K562 (cell line): ENCODE measurements at regions not wholly inside any gene's neighbourhood (a gene's known extent, or its start where the extent isn't known, plus 50 kb on each side); places are given as distances from the start of the nearest gene placed in this dataset.

Source experiments
- ATAC-seq: fragments of 200-7000 bp; cut with Tn5 transposase; 3 replicates; pipeline ENCODE4 v1.9.1; 2020; ENCODE audit warnings: moderate library complexity
- BruUV-seq: library from RNA; stranded (reverse); fragments of 400-500 nt; replicated peaks from 2 replicates; lab custom pipeline; 2021; lab: Mats Ljungman, UMichigan
- CTCF ChIA-PET: fragments of 300-600 bp; formaldehyde crosslinking; extraction: SDS; loops from one replicate; lab custom pipeline; 2021; ENCODE audit warnings: low intra/inter-chr PET ratio; lab: Yijun Ruan, JAX
- POLR2A ChIA-PET: fragments of 300-600, 350-650 bp; sonication (Branson Sonifier 250); formaldehyde crosslinking; extraction: SDS; loops from one replicate; lab custom pipeline; 2021; ENCODE audit warnings: antibody characterized with exemption, inconsistent platforms; lab: Yijun Ruan, JAX
- DNase-seq, 4 experiments: peaks; one replicate each; pipeline versions ENCODE4 v3.0.0 to v3.0.0-alpha.2; 2011 to 2018; ENCODE audit warnings: low spot score in 3 of 4, mixed read lengths in 3 of 4; ENCODE audit errors: extremely low read depth in 1 of 4
- FAIRE-seq: peaks from 2 replicates; lab custom pipeline; 2011; peaks lifted over from hg19 to GRCh38; lab: Jason Lieb, UNC
- H2AFZ ChIP-seq: 2 replicates; pipeline ENCODE4 v1.6.0; 2011; ENCODE audit warnings: low read depth, low read length, control low read depth, inconsistent platforms
- H3K27ac ChIP-seq: fragments of 200-600 bp; 3 replicates; pipeline ENCODE4 v1.8.0; 2011; ENCODE audit warnings: low read depth, mild to moderate bottlenecking, control low read depth, inconsistent platforms, low read length, moderate library complexity, mixed read lengths; ENCODE audit errors: extremely low read depth
- H3K27me3 ChIP-seq, 2 experiments: fragments of 300-600 bp in 1 of 2; 2 replicates in 1 of 2; 3 replicates in 1 of 2; pipeline versions ENCODE4 v1.6.0 to v1.8.0; 2011; ENCODE audit warnings: inconsistent platforms in 2 of 2, low read length in 2 of 2, mild to moderate bottlenecking in 1 of 2, mixed read lengths in 1 of 2, moderate library complexity in 1 of 2; ENCODE audit not compliant: control insufficient read depth in 2 of 2, insufficient read depth in 2 of 2
- H3K36me3 ChIP-seq: fragments of 300-600 bp; 3 replicates; pipeline ENCODE4 v1.8.0; 2011; ENCODE audit warnings: mild to moderate bottlenecking, low read length, inconsistent platforms; ENCODE audit not compliant: control insufficient read depth, insufficient read depth
- H3K4me1 ChIP-seq, 2 experiments: fragments of 200-600 bp in 1 of 2; replicated peaks in 1 of 2; 2 replicates in 1 of 2; 3 replicates in 1 of 2; pipeline versions ENCODE4 v1.5.1 to v1.8.0; 2011; ENCODE audit warnings: inconsistent platforms in 2 of 2, low read length in 2 of 2, mild to moderate bottlenecking in 1 of 2, mixed read lengths in 1 of 2, moderate library complexity in 1 of 2; ENCODE audit not compliant: control insufficient read depth in 2 of 2, insufficient read depth in 2 of 2
- H3K4me2 ChIP-seq: 2 replicates; pipeline ENCODE4 v1.6.1; 2011; ENCODE audit warnings: low read length, control low read depth, inconsistent platforms, mixed read lengths; ENCODE audit not compliant: insufficient read depth
- H3K4me3 ChIP-seq: fragments of 200-600 bp; sonication (generic), shearing (Covaris generic); 2 replicates; pipeline ENCODE4 v1.5.1; 2016; ENCODE audit warnings: control low read depth, inconsistent platforms
- H3K79me2 ChIP-seq: fragments of 200-600 bp; 3 replicates; pipeline ENCODE4 v1.8.0; 2011; ENCODE audit warnings: low read length, inconsistent platforms; ENCODE audit not compliant: control insufficient read depth, insufficient read depth
- H3K9ac ChIP-seq, 2 experiments: 2 replicates each; pipeline versions ENCODE4 v1.6.0 to v1.6.1; 2011; ENCODE audit warnings: low read depth in 2 of 2, low read length in 2 of 2, control low read depth in 1 of 2, inconsistent platforms in 1 of 2, mild to moderate bottlenecking in 1 of 2, mixed read lengths in 1 of 2; ENCODE audit not compliant: insufficient read depth in 1 of 2
- H3K9me1 ChIP-seq: one replicate; pipeline ENCODE4 v1.6.0; 2011; ENCODE audit warnings: inconsistent platforms, mild to moderate bottlenecking, low read length, moderate library complexity; ENCODE audit not compliant: control insufficient read depth, insufficient read depth
- H3K9me3 ChIP-seq: replicated peaks from 2 replicates; pipeline ENCODE4 v1.5.1; 2011; ENCODE audit warnings: low read depth, low read length, inconsistent platforms; ENCODE audit not compliant: control insufficient read depth, insufficient read depth
- H4K20me1 ChIP-seq: replicated peaks from 2 replicates; pipeline ENCODE4 v1.6.1; 2011; ENCODE audit warnings: low read length, inconsistent platforms, mixed read lengths; ENCODE audit not compliant: control insufficient read depth, insufficient read depth
- ARNT ChIP-seq, 2 experiments: fragments of 450-650 bp; IDR thresholded peaks; 2 replicates each; pipeline ENCODE4 v1.6.1; 2016; ENCODE audit warnings: mild to moderate bottlenecking in 1 of 2
- CREB1 ChIP-seq, 2 experiments: sonication (generic) in 1 of 2; formaldehyde crosslinking in 1 of 2; IDR thresholded peaks; 2 replicates each; pipeline versions ENCODE4 v1.6.1 to v1.8.0; 2012 to 2022; ENCODE audit warnings: inconsistent platforms in 1 of 2, mild to moderate bottlenecking in 1 of 2, missing genetic modification reagents in 1 of 2, moderate library complexity in 1 of 2
- CREBBP ChIP-seq: IDR thresholded peaks from one replicate; pipeline ENCODE4 v1.6.1; 2012; ENCODE audit warnings: low read depth, mild to moderate bottlenecking, control low read depth, inconsistent platforms, low read length
- DPF2 ChIP-seq: fragments of 450-650 bp; IDR thresholded peaks from 2 replicates; pipeline ENCODE4 v1.6.1; 2016
- EHMT2 ChIP-seq: fragments of 450-650 bp; IDR thresholded peaks from 2 replicates; pipeline ENCODE4 v1.6.1; 2018; ENCODE audit warnings: antibody characterized with exemption
- ELK1 ChIP-seq: sonication (generic); formaldehyde crosslinking; IDR thresholded peaks from 2 replicates; pipeline ENCODE4 v1.8.1; 2022; ENCODE audit warnings: missing genetic modification reagents
- ERF ChIP-seq: fragments of 450-650 bp; formaldehyde crosslinking; IDR thresholded peaks from 2 replicates; pipeline ENCODE4 v1.4.0; 2020; ENCODE audit warnings: mild to moderate bottlenecking, mixed read lengths
- JUN ChIP-seq, 2 experiments: sonication (generic) in 1 of 2; formaldehyde crosslinking in 1 of 2; IDR thresholded peaks; 2 replicates each; pipeline versions ENCODE4 v1.6.1 to v1.8.0; 2012 to 2022; ENCODE audit warnings: borderline replicate concordance in 2 of 2, mild to moderate bottlenecking in 2 of 2, improper control_type of control experiment in 1 of 2, low read depth in 1 of 2, low read length in 1 of 2, missing genetic modification reagents in 1 of 2
- NCOA2 ChIP-seq, 2 experiments: fragments of 450-650 bp; IDR thresholded peaks; 2 replicates each; pipeline ENCODE4 v1.6.1; 2018; ENCODE audit warnings: mild to moderate bottlenecking in 2 of 2, moderate library complexity in 1 of 2; ENCODE audit not compliant: partially characterized antibody in 2 of 2
- NR3C1 ChIP-seq: sonication (generic); formaldehyde crosslinking; IDR thresholded peaks from 2 replicates; pipeline ENCODE4 v1.8.1; 2022; ENCODE audit warnings: missing genetic modification reagents
- SAFB2 ChIP-seq: fragments of 200-400 bp; formaldehyde crosslinking; IDR thresholded peaks from 2 replicates; pipeline ENCODE4 v1.6.1; 2018; ENCODE audit warnings: borderline replicate concordance, low read length, low read depth, moderate library complexity; ENCODE audit not compliant: severe bottlenecking
- SIN3A ChIP-seq, 2 experiments: fragments of 150-350 bp in 1 of 2; IDR thresholded peaks; 2 replicates each; pipeline ENCODE4 v1.6.1; 2011 to 2016; ENCODE audit warnings: borderline replicate concordance in 2 of 2, low read depth in 2 of 2, low read length in 2 of 2, mild to moderate bottlenecking in 2 of 2, moderate library complexity in 2 of 2; ENCODE audit not compliant: control insufficient read depth in 1 of 2
- WGBS: fragments of 100-300 bp; shearing (Covaris generic); methylation state at CpG from one replicate; pipeline ENCODE4 v1.1.6; 2016; ENCODE audit warnings: low coverage, mixed read lengths; ENCODE audit not compliant: insufficient coverage; ENCODE audit errors: missing lambda C conversion rate; 5-methylcytosine and 5-hydroxymethylcytosine counted together
- in situ Hi-C: fragments of 300-500 bp; cut with MboI; formaldehyde crosslinking; loops from 4 replicates; pipeline ENCODE4 v1.15.0; 2018; ENCODE audit warnings: inconsistent platforms, mixed read lengths
- intact Hi-C: fragments of 100-400 bp; cut with micrococcal nuclease; formaldehyde crosslinking; loops from 2 replicates; pipeline ENCODE4 v1.14.2; 2022
- TF ChIP-seq, protein P1 (sequence below): fragments of 450-650 bp; IDR thresholded peaks from 2 replicates; pipeline ENCODE4 v1.6.1; 2016; ENCODE audit warnings: low read depth, mild to moderate bottlenecking, moderate library complexity
- TF ChIP-seq, protein P2 (sequence below): fragments of 250-450 bp; sonication (Bioruptor Pico); IDR thresholded peaks from 2 replicates; pipeline ENCODE4 v1.5.0; 2021; ENCODE audit warnings: mild to moderate bottlenecking, borderline replicate concordance

- TF ChIP-seq, protein P1, sequence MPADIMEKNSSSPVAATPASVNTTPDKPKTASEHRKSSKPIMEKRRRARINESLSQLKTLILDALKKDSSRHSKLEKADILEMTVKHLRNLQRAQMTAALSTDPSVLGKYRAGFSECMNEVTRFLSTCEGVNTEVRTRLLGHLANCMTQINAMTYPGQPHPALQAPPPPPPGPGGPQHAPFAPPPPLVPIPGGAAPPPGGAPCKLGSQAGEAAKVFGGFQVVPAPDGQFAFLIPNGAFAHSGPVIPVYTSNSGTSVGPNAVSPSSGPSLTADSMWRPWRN: no peak
- TF ChIP-seq JUN (IDR thresholded peaks at IDR 0.05; ENCODE audit: borderline replicate concordance, low read depth, low read length) (no peak), JUN (CRISPR knock-in tag; IDR thresholded peaks at IDR 0.05; ENCODE audit: borderline replicate concordance) (no peak), DPF2 (no peak)
These were observed 166.9 kb upstream of the SALL4 start (continued) for GRCh38 chr20:51969191-51969590.

GRCh38 chr20:51968151-51968550 lies 165.8 kb upstream of the SALL4 start:
- H3K27ac ChIP-seq: no peak overlapping the region
- POLR2A ChIA-PET: interaction anchor here (0.7 kb wide), 1 partner anchor 9 kb away, joined by 3 read pairs; no protein-coding TSS in a partner anchor
- no peaks in the 10 kb centered on the region for H3K9me1 ChIP-seq
- no peaks in the 10 kb centered on the region for H3K4me1 ChIP-seq
- FAIRE-seq (no peak), ATAC-seq (no peak), DNase-seq (no peak)
- H3K36me3 ChIP-seq: no peaks in the 10 kb centered on the region
- H3K4me3 ChIP-seq: no peak overlapping the region
- no peak overlapping the region for H3K4me2 ChIP-seq
- 0% methylated on average over 4 of the region's 4 CpGs for WGBS
- BruUV-seq: no TSS peak
- H3K9ac ChIP-seq: no peak overlapping the region
- no peaks in the 10 kb centered on the region; the same call in 1 of the 2 replicates for H4K20me1 ChIP-seq
- H3K27me3 ChIP-seq: peaks cover 2 to 6% of the 10 kb centered on the region in 2 experiments; a peak in 3 of 5 replicates
- H3K79me2 ChIP-seq: no peaks in the 10 kb centered on the region
- CTCF ChIA-PET: no interaction called here
- no peaks in the 10 kb centered on the region for H3K9me3 ChIP-seq
- no peak overlapping the region for H2AFZ ChIP-seq
- in situ Hi-C loops: no loop called here
- intact Hi-C loops: loop anchor here (10.0 kb wide), 1 partner anchor 323 kb away; no protein-coding TSS in a partner anchor
- TF ChIP-seq CREBBP: no peak
- no peak for TF ChIP-seq ERF
- TF ChIP-seq NR3C1 (CRISPR knock-in tag): no peak
- TF ChIP-seq EHMT2: no peak
- no peak for TF ChIP-seq SIN3A (IDR thresholded peaks at IDR 0.05; ENCODE audit: borderline replicate concordance in 2 of 2, control insufficient read depth in 1 of 2, low read depth in 2 of 2, low read length in 2 of 2)
- no peak for TF ChIP-seq ELK1 (CRISPR knock-in tag)
- no peak for TF ChIP-seq ARNT (IDR thresholded peaks at IDR 0.05)
- TF ChIP-seq, protein P2, sequence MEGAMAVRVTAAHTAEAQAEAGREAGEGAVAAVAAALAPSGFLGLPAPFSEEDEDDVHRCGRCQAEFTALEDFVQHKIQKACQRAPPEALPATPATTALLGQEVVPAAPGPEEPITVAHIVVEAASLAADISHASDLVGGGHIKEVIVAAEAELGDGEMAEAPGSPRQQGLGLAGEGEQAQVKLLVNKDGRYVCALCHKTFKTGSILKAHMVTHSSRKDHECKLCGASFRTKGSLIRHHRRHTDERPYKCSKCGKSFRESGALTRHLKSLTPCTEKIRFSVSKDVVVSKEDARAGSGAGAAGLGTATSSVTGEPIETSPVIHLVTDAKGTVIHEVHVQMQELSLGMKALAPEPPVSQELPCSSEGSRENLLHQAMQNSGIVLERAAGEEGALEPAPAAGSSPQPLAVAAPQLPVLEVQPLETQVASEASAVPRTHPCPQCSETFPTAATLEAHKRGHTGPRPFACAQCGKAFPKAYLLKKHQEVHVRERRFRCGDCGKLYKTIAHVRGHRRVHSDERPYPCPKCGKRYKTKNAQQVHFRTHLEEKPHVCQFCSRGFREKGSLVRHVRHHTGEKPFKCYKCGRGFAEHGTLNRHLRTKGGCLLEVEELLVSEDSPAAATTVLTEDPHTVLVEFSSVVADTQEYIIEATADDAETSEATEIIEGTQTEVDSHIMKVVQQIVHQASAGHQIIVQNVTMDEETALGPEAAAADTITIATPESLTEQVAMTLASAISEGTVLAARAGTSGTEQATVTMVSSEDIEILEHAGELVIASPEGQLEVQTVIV (CRISPR knock-in tag): no peak
- no peak for TF ChIP-seq NCOA2 (IDR thresholded peaks at IDR 0.05; ENCODE audit: partially characterized antibody in 2 of 2)
- TF ChIP-seq SAFB2: no peak
- TF ChIP-seq CREB1 (IDR thresholded peaks at IDR 0.05): no peak
- TF ChIP-seq CREB1 (CRISPR knock-in tag; IDR thresholded peaks at IDR 0.05): no peak
